Parathyroid adenoma (tissue), 2 donors: ENCODE measurements at regions not wholly inside any gene's neighbourhood (a gene's known extent, or its start where the extent isn't known, plus 50 kb on each side); places are given as distances from the start of the nearest gene placed in this dataset.

Experiments used
- H2AFZ ChIP-seq: fragments of 300-600 bp; sonication (generic); one replicate; pipeline ENCODE4 v1.7.0; 2017; ENCODE audit warnings: antibody characterized with exemption, mild to moderate bottlenecking
- H3K27ac ChIP-seq: fragments of 300-600 bp; sonication (generic); one replicate; pipeline ENCODE4 v1.7.0; 2017
- H3K27me3 ChIP-seq: fragments of 300-600 bp; sonication (generic); one replicate; pipeline ENCODE4 v1.7.0; 2017; ENCODE audit warnings: low read length; ENCODE audit not compliant: control insufficient read depth, insufficient read depth
- H3K36me3 ChIP-seq: fragments of 300-600 bp; sonication (generic); one replicate; pipeline ENCODE4 v1.7.0; 2017; ENCODE audit warnings: low read length; ENCODE audit not compliant: control insufficient read depth, insufficient read depth
- H3K4me1 ChIP-seq: fragments of 300-600 bp; sonication (generic); one replicate; pipeline ENCODE4 v1.7.0; 2017; ENCODE audit warnings: control low read depth
- H3K4me2 ChIP-seq: fragments of 300-600 bp; sonication (generic); one replicate; pipeline ENCODE4 v1.7.0; 2017; ENCODE audit warnings: low read length
- H3K4me3 ChIP-seq: fragments of 300-600 bp; sonication (generic); one replicate; pipeline ENCODE4 v1.7.0; 2017; ENCODE audit warnings: low read depth, low read length
- H3K79me2 ChIP-seq: fragments of 300-600 bp; sonication (generic); one replicate; pipeline ENCODE4 v1.7.0; 2017; ENCODE audit warnings: control low read depth
- H3K9ac ChIP-seq: fragments of 300-600 bp; sonication (generic); one replicate; pipeline ENCODE4 v1.7.0; 2017; ENCODE audit warnings: mild to moderate bottlenecking
- H3K9me3 ChIP-seq: fragments of 300-600 bp; sonication (generic); one replicate; pipeline ENCODE4 v1.7.0; 2017; ENCODE audit warnings: low read length; ENCODE audit not compliant: control insufficient read depth
- CTCF ChIP-seq: fragments of 300-600 bp; sonication (generic); IDR thresholded peaks from one replicate; pipeline ENCODE4 v1.7.0; 2017; ENCODE audit warnings: antibody characterized with exemption, mild to moderate bottlenecking
- donor health status: primary hyperparathyroidism.

- H2AFZ ChIP-seq, result no peak overlapping the region
- no peaks in the 10 kb centered on the region for H3K9me3 ChIP-seq
- H3K79me2 ChIP-seq, result no peaks in the 10 kb centered on the region
- H3K4me1 ChIP-seq, result no peaks in the 10 kb centered on the region
- H3K4me2 ChIP-seq, result no peak overlapping the region
- no peak overlapping the region for H3K9ac ChIP-seq
- no peak overlapping the region for H3K27ac ChIP-seq
- H3K4me3 ChIP-seq, result no peak overlapping the region
- H3K36me3 ChIP-seq, result no peaks in the 10 kb centered on the region
- no peak for TF ChIP-seq CTCF
- H3K27me3 ChIP-seq, result no peaks in the 10 kb centered on the region
These were observed 254.4 kb downstream of the BRD1 start for GRCh38 chr22:49573109-49573765.

DNA sequence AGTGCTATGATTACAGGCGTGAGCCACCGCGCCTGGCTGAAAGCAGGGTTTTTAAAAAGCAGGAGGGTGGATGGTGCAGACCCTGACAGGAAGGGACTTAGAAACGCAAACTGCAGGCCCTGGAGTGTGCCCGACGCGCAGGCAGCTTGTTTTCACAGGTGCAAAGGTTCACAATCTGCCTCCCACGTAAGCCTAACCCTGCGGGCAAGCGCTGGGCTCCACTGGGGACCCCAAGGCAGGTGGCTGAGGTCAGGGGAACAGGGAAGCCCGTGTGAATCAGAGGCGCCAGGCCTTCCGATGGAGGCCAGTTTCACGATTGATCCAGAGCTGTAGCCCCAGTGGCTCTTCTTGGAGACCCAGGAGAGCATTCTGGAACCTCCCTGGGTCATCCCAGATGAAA lies 256.3 kb downstream of the BRD1 start:
- Histone ChIP-seq H3K9me3 (no peaks in the 10 kb centered on the region), H3K9ac (no peak overlapping the region), H3K27ac (no peak overlapping the region), H3K4me1 (no peaks in the 10 kb centered on the region), H3K27me3 (no peaks in the 10 kb centered on the region), H3K36me3 (no peaks in the 10 kb centered on the region), H3K79me2 (no peaks in the 10 kb centered on the region), H3K4me2 (no peak overlapping the region), H3K4me3 (no peak overlapping the region), H2AFZ (no peak overlapping the region)
- TF ChIP-seq CTCF, result no peak

GRCh38 chr22:49570032-49570848 lies 257.4 kb downstream of the BRD1 start:
- no peak overlapping the region for H3K27ac ChIP-seq
- no peaks in the 10 kb centered on the region for H3K4me1 ChIP-seq
- no peak overlapping the region for H3K9ac ChIP-seq
- TF ChIP-seq CTCF, result no peak
- H3K79me2 ChIP-seq, result no peaks in the 10 kb centered on the region
- H3K4me3 ChIP-seq, result no peak overlapping the region
- H3K27me3 ChIP-seq, result no peaks in the 10 kb centered on the region
- H3K36me3 ChIP-seq, result no peaks in the 10 kb centered on the region
- no peak overlapping the region for H2AFZ ChIP-seq
- no peaks in the 10 kb centered on the region for H3K9me3 ChIP-seq
- H3K4me2 ChIP-seq, result no peak overlapping the region

GRCh38 chr22:49569286-49570031 lies 258.2 kb downstream of the BRD1 start:
- Histone ChIP-seq H3K4me2 (no peak overlapping the region), H2AFZ (no peak overlapping the region), H3K9me3 (no peaks in the 10 kb centered on the region), H3K36me3 (no peaks in the 10 kb centered on the region), H3K79me2 (no peaks in the 10 kb centered on the region), H3K27ac (no peak overlapping the region), H3K4me1 (no peaks in the 10 kb centered on the region), H3K27me3 (no peaks in the 10 kb centered on the region), H3K9ac (no peak overlapping the region), H3K4me3 (no peak overlapping the region)
- TF ChIP-seq CTCF, result no peak
